PC-9 (cell line): ENCODE measurements at regions not wholly inside any gene's neighbourhood (a gene's known extent, or its start where the extent isn't known, plus 50 kb on each side); places are given as distances from the start of the nearest gene placed in this dataset.

ENCODE experiments used
- BruUV-seq: library from RNA; stranded (reverse); fragments of 400-500 nt; replicated peaks from 2 replicates; lab custom pipeline; 2021; lab: Mats Ljungman, UMichigan
- CTCF ChIA-PET: fragments of 300-600 bp; sonication (Branson Sonifier 250); formaldehyde crosslinking; loops from one replicate; lab custom pipeline; 2022; ENCODE audit warnings: antibody characterized with exemption; lab: Charles Lee
- POLR2A ChIA-PET: fragments of 300-600 bp; sonication (Branson Sonifier 250); formaldehyde crosslinking; loops from one replicate; lab custom pipeline; 2022; ENCODE audit warnings: antibody characterized with exemption; ENCODE audit not compliant: unreplicated experiment; lab: Charles Lee
- DNase-seq, 2 experiments: peaks; one replicate each; pipeline versions ENCODE4 v3.0.0 to v3.0.0-alpha.2; 2015 to 2022; ENCODE audit warnings: mixed read lengths in 1 of 2
- H2AFZ ChIP-seq: fragments of 200-600 bp; sonication (generic); 2 replicates; pipeline ENCODE4 v1.8.1; 2017; ENCODE audit warnings: antibody characterized with exemption
- H3F3A ChIP-seq: fragments of 200-600 bp; sonication (generic); 2 replicates; pipeline ENCODE4 v1.8.1; 2017; ENCODE audit warnings: antibody characterized with exemption, mild to moderate bottlenecking, low read depth; ENCODE audit not compliant: insufficient read depth
- H3K27ac ChIP-seq: fragments of 200-600 bp; sonication (generic); 2 replicates; pipeline ENCODE4 v1.6.1; 2016; ENCODE audit warnings: mixed run types
- H3K27me3 ChIP-seq: fragments of 200-600 bp; sonication (generic); 2 replicates; pipeline ENCODE4 v1.6.1; 2016; ENCODE audit warnings: low read depth, mixed run types; ENCODE audit not compliant: insufficient read depth
- H3K36me3 ChIP-seq: fragments of 200-600 bp; sonication (generic); 2 replicates; pipeline ENCODE4 v1.6.1; 2016; ENCODE audit warnings: low read depth, mixed run types
- H3K4me1 ChIP-seq: fragments of 200-600 bp; sonication (generic); replicated peaks from 2 replicates; pipeline ENCODE4 v1.6.1; 2016; ENCODE audit warnings: mixed run types; ENCODE audit not compliant: insufficient read depth
- H3K4me2 ChIP-seq: fragments of 200-600 bp; sonication (generic); 2 replicates; pipeline ENCODE4 v1.6.1; 2017; ENCODE audit warnings: mixed run types
- H3K4me3 ChIP-seq: fragments of 200-600 bp; sonication (generic); 2 replicates; pipeline ENCODE4 v1.6.1; 2016; ENCODE audit warnings: mixed run types
- H3K79me2 ChIP-seq: fragments of 200-600 bp; sonication (generic); 2 replicates; pipeline ENCODE4 v1.6.1; 2017; ENCODE audit warnings: low read depth, mixed run types
- H3K9me2 ChIP-seq: fragments of 200-600 bp; sonication (generic); 2 replicates; pipeline ENCODE4 v1.8.1; 2017; ENCODE audit warnings: mild to moderate bottlenecking; ENCODE audit not compliant: insufficient read depth
- H3K9me3 ChIP-seq: fragments of 200-600 bp; sonication (generic); 2 replicates; pipeline ENCODE4 v1.8.1; 2016; ENCODE audit warnings: low read depth; ENCODE audit not compliant: insufficient read depth
- H4K20me1 ChIP-seq: fragments of 200-600 bp; sonication (generic); 2 replicates; pipeline ENCODE4 v1.8.1; 2017; ENCODE audit not compliant: insufficient read depth
- EZH2 ChIP-seq: fragments of 200-600 bp; sonication (generic); IDR thresholded peaks from 2 replicates; pipeline ENCODE4 v1.8.0; 2017; ENCODE audit warnings: antibody characterized with exemption, low read depth
- intact Hi-C: fragments of 100-400 bp; cut with micrococcal nuclease; formaldehyde crosslinking; loops from one replicate; pipeline ENCODE4 v1.10.0; 2022; ENCODE audit not compliant: unreplicated experiment
- TF ChIP-seq, protein P1 (sequence below): fragments of 200-600 bp; sonication (generic); conservative IDR thresholded peaks from 2 replicates; pipeline ENCODE4 v1.6.1; 2017; ENCODE audit warnings: mixed run types, antibody characterized with exemption, mild to moderate bottlenecking, moderate library complexity

DNA sequence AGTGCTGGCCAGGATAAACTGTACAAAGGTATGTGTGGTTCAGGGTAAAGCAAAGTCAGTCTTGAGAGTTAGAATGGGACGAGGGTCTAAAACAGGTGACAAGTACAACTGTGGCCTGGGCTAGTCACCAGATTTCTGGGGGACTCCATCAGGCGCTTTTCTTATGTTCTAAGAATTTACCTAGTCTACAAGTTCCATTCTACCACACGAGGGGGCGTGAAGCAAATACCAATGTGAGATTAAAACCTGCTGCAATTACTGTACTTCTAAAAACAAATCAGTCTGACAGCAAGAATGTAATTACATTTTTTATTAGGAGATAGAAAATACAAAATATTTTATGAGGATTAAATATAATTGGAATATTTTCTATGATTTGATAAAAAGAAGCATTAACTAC lies 146.5 kb downstream of the ALOX5 start:
- DNase-seq: no peak
- no peaks in the 10 kb centered on the region for H3K4me1 ChIP-seq
- no peaks in the 10 kb centered on the region for H3F3A ChIP-seq
- ChIA-PET POLR2A (no interaction called here), CTCF (no interaction called here)
- no peak overlapping the region for H2AFZ ChIP-seq
- H4K20me1 ChIP-seq: no peaks in the 10 kb centered on the region
- no peaks in the 10 kb centered on the region for H3K9me2 ChIP-seq
- no peak overlapping the region for H3K4me2 ChIP-seq
- no peaks in the 10 kb centered on the region for H3K36me3 ChIP-seq
- no peak overlapping the region for H3K4me3 ChIP-seq
- no peaks in the 10 kb centered on the region for H3K27me3 ChIP-seq
- no peaks in the 10 kb centered on the region; the same call in 1 of the 2 replicates for H3K9me3 ChIP-seq
- H3K79me2 ChIP-seq: no peaks in the 10 kb centered on the region
- no peak for TF ChIP-seq EZH2
- TF ChIP-seq, protein P1, sequence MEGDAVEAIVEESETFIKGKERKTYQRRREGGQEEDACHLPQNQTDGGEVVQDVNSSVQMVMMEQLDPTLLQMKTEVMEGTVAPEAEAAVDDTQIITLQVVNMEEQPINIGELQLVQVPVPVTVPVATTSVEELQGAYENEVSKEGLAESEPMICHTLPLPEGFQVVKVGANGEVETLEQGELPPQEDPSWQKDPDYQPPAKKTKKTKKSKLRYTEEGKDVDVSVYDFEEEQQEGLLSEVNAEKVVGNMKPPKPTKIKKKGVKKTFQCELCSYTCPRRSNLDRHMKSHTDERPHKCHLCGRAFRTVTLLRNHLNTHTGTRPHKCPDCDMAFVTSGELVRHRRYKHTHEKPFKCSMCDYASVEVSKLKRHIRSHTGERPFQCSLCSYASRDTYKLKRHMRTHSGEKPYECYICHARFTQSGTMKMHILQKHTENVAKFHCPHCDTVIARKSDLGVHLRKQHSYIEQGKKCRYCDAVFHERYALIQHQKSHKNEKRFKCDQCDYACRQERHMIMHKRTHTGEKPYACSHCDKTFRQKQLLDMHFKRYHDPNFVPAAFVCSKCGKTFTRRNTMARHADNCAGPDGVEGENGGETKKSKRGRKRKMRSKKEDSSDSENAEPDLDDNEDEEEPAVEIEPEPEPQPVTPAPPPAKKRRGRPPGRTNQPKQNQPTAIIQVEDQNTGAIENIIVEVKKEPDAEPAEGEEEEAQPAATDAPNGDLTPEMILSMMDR: no peak
- BruUV-seq: no TSS peak
- H3K27ac ChIP-seq: no peak overlapping the region
- intact Hi-C loops: no loop called here

GRCh38 chr10:45518741-45519140 lies 144.7 kb downstream of the ALOX5 start:
- no peaks in the 10 kb centered on the region; the same call in 1 of the 2 replicates for H3K9me3 ChIP-seq
- no peak overlapping the region for H3K27ac ChIP-seq
- H3K4me3 ChIP-seq: no peak overlapping the region
- no peaks in the 10 kb centered on the region for H3K4me1 ChIP-seq
- H3K27me3 ChIP-seq: no peaks in the 10 kb centered on the region
- intact Hi-C loops: no loop called here
- H3K4me2 ChIP-seq: no peak overlapping the region
- no peaks in the 10 kb centered on the region for H3K79me2 ChIP-seq
- BruUV-seq: no TSS peak
- H3F3A ChIP-seq: no peaks in the 10 kb centered on the region
- H3K9me2 ChIP-seq: no peaks in the 10 kb centered on the region
- no peak for DNase-seq
- POLR2A ChIA-PET: no interaction called here
- H2AFZ ChIP-seq: no peak overlapping the region
- H4K20me1 ChIP-seq: no peaks in the 10 kb centered on the region
- TF ChIP-seq, protein P1: no peak
- no peak for TF ChIP-seq EZH2
- CTCF ChIA-PET: no interaction called here
- H3K36me3 ChIP-seq: no peaks in the 10 kb centered on the region

DNA sequence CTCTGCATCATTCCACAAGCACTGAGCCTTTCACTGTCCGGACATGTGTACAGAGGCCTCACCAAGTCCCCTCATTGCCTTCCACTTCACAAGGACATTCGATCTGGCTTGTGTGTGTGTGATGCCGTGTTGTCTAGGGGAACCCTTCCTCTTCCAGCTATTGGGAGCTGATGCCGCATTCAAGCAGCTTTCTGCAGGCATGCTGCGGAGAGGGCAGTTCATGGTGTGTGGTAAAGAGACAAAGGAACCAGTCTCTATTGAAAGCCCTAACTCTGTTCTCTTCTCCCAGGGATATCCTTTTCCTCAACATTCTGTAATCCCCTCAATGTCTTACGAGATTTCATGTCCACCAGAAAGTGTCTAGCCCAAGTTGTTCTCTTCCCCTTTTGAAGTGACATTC lies 141.6 kb downstream of the ALOX5 start:
- ChIA-PET POLR2A (no interaction called here), CTCF (no interaction called here)
- no TSS peak for BruUV-seq
- H4K20me1 ChIP-seq: no peaks in the 10 kb centered on the region
- intact Hi-C loops: no loop called here
- no peaks in the 10 kb centered on the region; the same call in 1 of the 2 replicates for H3K9me3 ChIP-seq
- H3K27me3 ChIP-seq: no peaks in the 10 kb centered on the region
- H3K27ac ChIP-seq: no peak overlapping the region
- no peaks in the 10 kb centered on the region for H3K79me2 ChIP-seq
- H2AFZ ChIP-seq: no peak overlapping the region
- TF ChIP-seq EZH2: no peak
- TF ChIP-seq, protein P1: no peak
- no peak overlapping the region for H3K4me3 ChIP-seq
- H3K36me3 ChIP-seq: no peaks in the 10 kb centered on the region
- H3F3A ChIP-seq: no peaks in the 10 kb centered on the region
- H3K4me2 ChIP-seq: no peak overlapping the region
- no peak for DNase-seq
- no peaks in the 10 kb centered on the region for H3K9me2 ChIP-seq
- no peaks in the 10 kb centered on the region for H3K4me1 ChIP-seq
